Effector memory CD8-positive, alpha-beta T cell (primary cell): ENCODE measurements at regions not wholly inside any gene's neighbourhood (a gene's known extent, or its start where the extent isn't known, plus 50 kb on each side); places are given as distances from the start of the nearest gene placed in this dataset.

Experiments used
- ATAC-seq: fragments of 150-1000 bp; cut with Tn5 transposase; replicated peaks from 2 replicates; pipeline ENCODE4 v1.10.0; 2021; ENCODE audit warnings: mild to moderate bottlenecking, moderate library complexity
- DNase-seq, 3 experiments: peaks; one replicate each; pipeline ENCODE4 v3.0.0; 2021
- H3K27ac Mint-ChIP-seq, 2 donors: one replicate each; pipeline ENCODE4 v1.8.0; 2022; ENCODE audit warnings: mild to moderate bottlenecking in 2 of 2, mixed read lengths in 2 of 2, moderate library complexity in 2 of 2
- H3K27me3 Mint-ChIP-seq, 2 donors: one replicate each; pipeline ENCODE4 v1.8.0; 2022; ENCODE audit warnings: mixed read lengths in 2 of 2
- H3K36me3 Mint-ChIP-seq: one replicate; pipeline ENCODE4 v1.8.0; 2022; ENCODE audit warnings: mild to moderate bottlenecking, moderate library complexity, mixed read lengths; ENCODE audit not compliant: insufficient read depth
- H3K4me1 Mint-ChIP-seq, 2 donors: one replicate each; pipeline ENCODE4 v1.8.0; 2022; ENCODE audit warnings: low read depth in 2 of 2, mixed read lengths in 2 of 2
- H3K4me3 Mint-ChIP-seq, 2 donors: one replicate each; pipeline ENCODE4 v1.8.0; 2022; ENCODE audit warnings: mild to moderate bottlenecking in 2 of 2, mixed read lengths in 2 of 2, moderate library complexity in 2 of 2
- H3K9me3 Mint-ChIP-seq, 2 donors: one replicate each; pipeline ENCODE4 v1.8.0; 2022; ENCODE audit warnings: mixed read lengths in 2 of 2

- ATAC-seq, result no peak
Observed at GRCh38 chr2:34408100-34408499, 809.0 kb upstream of the FAM98A start.

GRCh38 chr2:34403512-34403911 lies 804.4 kb upstream of the FAM98A start:
- H3K4me1 Mint-ChIP-seq, result no peaks in the 10 kb centered on the region
- DNase-seq, result no peak
- no peaks in the 10 kb centered on the region for H3K27me3 Mint-ChIP-seq
- H3K27ac Mint-ChIP-seq, result no peak overlapping the region
- H3K36me3 Mint-ChIP-seq, result no peaks in the 10 kb centered on the region
- no peak overlapping the region for H3K4me3 Mint-ChIP-seq
- peaks cover 0 to 6% of the 10 kb centered on the region in 2 donors for H3K9me3 Mint-ChIP-seq
- ATAC-seq, result no peak

More at GRCh38 chr2:34408100-34408499, 809.0 kb upstream of the FAM98A start:
- no peaks in the 10 kb centered on the region for H3K36me3 Mint-ChIP-seq
- H3K27ac Mint-ChIP-seq, result no peak overlapping the region
- H3K4me1 Mint-ChIP-seq, result no peaks in the 10 kb centered on the region
- peaks cover 0 to 7% of the 10 kb centered on the region in 2 donors for H3K9me3 Mint-ChIP-seq
- H3K27me3 Mint-ChIP-seq, result no peaks in the 10 kb centered on the region
- no peak overlapping the region for H3K4me3 Mint-ChIP-seq
- no peak for DNase-seq

DNA sequence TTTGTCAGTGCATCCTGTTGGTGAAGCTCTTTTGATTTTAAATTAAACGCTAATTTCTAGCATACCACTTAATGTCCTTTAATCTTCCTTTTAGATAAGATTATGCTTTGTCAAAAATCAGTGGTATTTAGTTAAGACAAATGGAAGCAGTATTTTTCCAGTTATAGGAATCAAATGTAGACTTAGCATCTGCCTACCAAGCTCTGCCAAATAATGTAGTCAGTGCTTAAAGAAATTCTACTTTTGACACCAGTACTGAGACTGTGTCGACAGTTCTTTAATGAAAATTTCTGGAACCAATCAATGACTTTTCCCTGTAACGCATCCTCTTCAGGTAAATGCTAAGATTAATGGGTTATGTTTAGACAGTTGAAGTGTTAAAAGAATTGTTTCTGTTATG lies 803.3 kb upstream of the FAM98A start:
- ATAC-seq (no peak), DNase-seq (no peak)
- Mint-ChIP-seq H3K9me3 (peaks cover 0 to 2% of the 10 kb centered on the region in 2 donors), H3K36me3 (no peaks in the 10 kb centered on the region), H3K27me3 (no peaks in the 10 kb centered on the region), H3K4me1 (no peaks in the 10 kb centered on the region), H3K4me3 (no peak overlapping the region), H3K27ac (no peak overlapping the region)

- peaks cover 0 to 2% of the 10 kb centered on the region in 2 donors for H3K9me3 Mint-ChIP-seq
- DNase-seq (no peak), ATAC-seq (no peak)
- no peak overlapping the region for H3K27ac Mint-ChIP-seq
- no peaks in the 10 kb centered on the region for H3K36me3 Mint-ChIP-seq
- H3K4me1 Mint-ChIP-seq, result no peaks in the 10 kb centered on the region
- H3K4me3 Mint-ChIP-seq, result no peak overlapping the region
- no peaks in the 10 kb centered on the region for H3K27me3 Mint-ChIP-seq
Observed at GRCh38 chr2:34401186-34401585, 802.1 kb upstream of the FAM98A start.

GRCh38 chr2:34388446-34388845 lies 789.3 kb upstream of the FAM98A start:
- no peak for DNase-seq
- Mint-ChIP-seq H3K27me3 (no peaks in the 10 kb centered on the region), H3K9me3 (peaks cover 15 to 17% of the 10 kb centered on the region in 2 donors), H3K4me1 (no peaks in the 10 kb centered on the region), H3K36me3 (no peaks in the 10 kb centered on the region), H3K4me3 (no peak overlapping the region), H3K27ac (no peak overlapping the region)
- ATAC-seq, result no peak

- no peak overlapping the region for H3K27ac Mint-ChIP-seq
- H3K27me3 Mint-ChIP-seq, result no peaks in the 10 kb centered on the region
- peaks cover 15% of the 10 kb centered on the region in 2 donors for H3K9me3 Mint-ChIP-seq
- H3K4me3 Mint-ChIP-seq, result no peak overlapping the region
- no peak for DNase-seq
- no peaks in the 10 kb centered on the region for H3K4me1 Mint-ChIP-seq
- no peak for ATAC-seq
- H3K36me3 Mint-ChIP-seq, result no peaks in the 10 kb centered on the region
Observed at GRCh38 chr2:34387536-34387935, 788.4 kb upstream of the FAM98A start.

GRCh38 chr2:34379586-34379985 lies 780.5 kb upstream of the FAM98A start:
- Mint-ChIP-seq H3K27ac (no peak overlapping the region), H3K4me3 (no peak overlapping the region), H3K27me3 (no peaks in the 10 kb centered on the region), H3K4me1 (no peaks in the 10 kb centered on the region), H3K9me3 (peaks cover 0 to 11% of the 10 kb centered on the region in 2 donors), H3K36me3 (no peaks in the 10 kb centered on the region)
- no peak for ATAC-seq
- DNase-seq, result no peak

DNA sequence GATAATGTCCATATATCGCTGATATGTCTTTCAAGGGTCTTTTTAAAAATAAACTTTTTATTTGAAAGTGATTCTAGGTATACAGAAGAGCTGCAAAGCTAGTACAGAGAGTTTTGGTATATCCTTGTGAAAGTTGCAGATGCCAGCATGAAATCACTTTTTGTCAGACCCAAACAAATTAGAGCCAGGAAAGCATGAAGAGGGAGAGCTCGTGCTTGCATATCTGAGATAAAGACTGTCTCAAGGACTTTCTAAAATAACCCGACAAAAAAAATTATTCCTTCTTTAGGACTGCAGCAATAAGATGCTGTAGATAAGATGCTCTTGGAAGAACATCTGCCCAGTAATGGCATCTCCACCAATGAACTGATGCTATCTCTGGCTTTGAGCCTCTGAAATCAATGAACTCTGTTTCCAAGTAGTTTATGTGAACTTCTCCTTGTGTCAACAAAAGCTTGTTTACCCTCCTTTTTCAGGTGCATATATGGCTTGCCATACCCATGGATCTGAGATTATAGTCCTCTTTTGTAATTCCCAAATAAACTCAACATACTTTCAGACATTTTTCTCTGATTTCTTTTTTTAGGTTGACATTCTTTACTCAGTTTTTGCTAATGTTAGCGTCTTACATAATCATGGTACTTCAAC lies 774.6 kb upstream of the FAM98A start:
- no peaks in the 10 kb centered on the region for H3K36me3 Mint-ChIP-seq
- H3K9me3 Mint-ChIP-seq, result peaks cover 1 to 18% of the 10 kb centered on the region in 2 donors
- no peak overlapping the region for H3K27ac Mint-ChIP-seq
- H3K4me3 Mint-ChIP-seq, result no peak overlapping the region
- ATAC-seq (no peak), DNase-seq (no peak)
- H3K4me1 Mint-ChIP-seq, result no peaks in the 10 kb centered on the region
- H3K27me3 Mint-ChIP-seq, result no peaks in the 10 kb centered on the region

DNA sequence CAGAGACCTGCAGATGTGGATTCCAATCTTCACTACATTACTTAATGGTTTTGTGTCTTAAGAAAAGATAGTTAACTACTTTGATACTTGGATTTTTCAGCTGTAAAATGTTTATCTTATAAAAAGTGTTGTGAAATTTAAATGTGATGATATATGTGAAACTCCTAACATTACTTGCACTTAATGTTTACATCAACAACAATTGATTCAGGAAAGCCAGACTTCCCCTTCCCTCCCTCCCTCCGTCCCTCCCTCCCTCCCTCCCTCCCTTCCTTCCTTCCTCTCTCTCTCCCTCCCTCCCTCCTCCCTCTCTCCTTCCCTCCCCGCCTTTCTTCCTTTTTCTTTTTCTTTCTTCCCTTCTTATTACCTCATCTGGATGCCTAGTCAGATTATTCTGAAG lies 773.9 kb upstream of the FAM98A start:
- no peak for ATAC-seq
- H3K4me1 Mint-ChIP-seq, result no peaks in the 10 kb centered on the region

DNA sequence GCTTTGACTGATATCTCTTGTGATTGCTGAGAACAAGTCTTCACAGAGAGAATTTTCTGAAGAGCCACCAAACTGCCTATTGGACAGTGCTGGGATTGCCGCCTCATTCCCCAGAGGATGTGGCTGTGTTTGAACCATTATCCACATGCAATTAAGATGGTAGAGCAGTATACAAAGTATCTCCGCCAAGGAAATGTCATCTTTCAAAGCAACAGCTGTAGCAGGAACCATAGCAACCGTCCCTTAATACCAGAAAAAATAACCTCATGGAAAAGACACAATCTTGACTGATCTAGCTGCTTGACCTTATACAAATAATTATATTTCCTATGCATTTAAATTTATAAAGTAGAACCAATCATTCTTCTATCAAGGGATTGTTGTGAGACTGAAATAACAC lies 772.6 kb upstream of the FAM98A start:
- H3K27ac Mint-ChIP-seq, result no peak overlapping the region
- no peaks in the 10 kb centered on the region for H3K4me1 Mint-ChIP-seq
- H3K9me3 Mint-ChIP-seq, result peaks cover 4 to 16% of the 10 kb centered on the region in 2 donors
- no peak overlapping the region for H3K4me3 Mint-ChIP-seq
- H3K27me3 Mint-ChIP-seq, result no peaks in the 10 kb centered on the region
- no peak for DNase-seq
- H3K36me3 Mint-ChIP-seq, result no peaks in the 10 kb centered on the region
- no peak for ATAC-seq

More for the DNA sequence above, 773.9 kb upstream of the FAM98A start:
- Mint-ChIP-seq H3K4me3 (no peak overlapping the region), H3K27me3 (no peaks in the 10 kb centered on the region), H3K27ac (no peak overlapping the region), H3K36me3 (no peaks in the 10 kb centered on the region), H3K9me3 (peaks cover 1 to 23% of the 10 kb centered on the region in 2 donors)
- no peak for DNase-seq

DNA sequence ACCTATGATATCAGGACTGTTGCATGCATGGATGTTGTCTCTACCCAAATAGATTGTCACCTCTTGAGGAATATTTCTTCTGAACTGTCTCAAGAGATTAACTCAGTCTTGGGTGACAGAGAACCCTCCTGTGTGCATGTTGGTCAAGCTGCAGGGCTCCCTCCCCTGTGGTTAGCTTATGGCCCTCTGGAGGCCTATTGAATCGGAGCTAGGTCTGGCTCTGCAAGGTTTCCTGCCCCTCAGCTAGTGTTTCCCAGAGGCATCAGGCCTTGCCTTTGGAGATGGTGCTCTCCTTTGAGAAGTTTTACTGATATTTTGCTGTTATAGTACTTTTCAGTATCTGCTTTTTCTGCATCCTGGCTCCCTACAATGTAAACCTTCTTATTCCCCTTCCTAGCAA lies 769.2 kb upstream of the FAM98A start:
- ATAC-seq, result no peak
- Mint-ChIP-seq H3K4me1 (no peaks in the 10 kb centered on the region), H3K27ac (no peak overlapping the region), H3K27me3 (no peaks in the 10 kb centered on the region), H3K36me3 (no peaks in the 10 kb centered on the region), H3K4me3 (no peak overlapping the region), H3K9me3 (peaks cover 5 to 18% of the 10 kb centered on the region in 2 donors)
- no peak for DNase-seq

DNA sequence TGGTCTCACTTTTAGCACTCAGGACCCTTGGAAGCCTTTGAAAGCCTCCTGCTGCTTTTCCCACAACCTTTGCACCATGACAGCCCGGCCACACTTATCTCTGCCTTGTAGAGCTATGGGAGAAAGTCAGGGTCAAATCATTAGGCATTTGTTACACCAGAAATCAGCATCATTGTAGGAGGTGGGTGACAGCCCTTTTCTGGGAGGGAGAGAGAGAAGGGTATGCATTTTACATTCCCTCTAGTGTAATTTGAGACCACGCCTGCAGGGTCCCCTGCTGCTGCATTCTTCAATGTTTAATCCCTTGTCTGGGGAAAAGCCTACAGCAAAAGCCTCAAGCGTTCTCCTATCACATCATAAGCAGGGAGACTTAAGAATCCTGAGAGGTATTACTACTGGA lies 766.8 kb upstream of the FAM98A start:
- DNase-seq, result no peak
- ATAC-seq, result no peak
- Mint-ChIP-seq H3K27me3 (no peaks in the 10 kb centered on the region), H3K9me3 (peaks cover 4 to 18% of the 10 kb centered on the region in 2 donors), H3K4me1 (no peaks in the 10 kb centered on the region), H3K4me3 (no peak overlapping the region), H3K27ac (no peak overlapping the region), H3K36me3 (no peaks in the 10 kb centered on the region)

- Mint-ChIP-seq H3K4me1 (no peaks in the 10 kb centered on the region), H3K27ac (no peak overlapping the region), H3K9me3 (peaks cover 4 to 18% of the 10 kb centered on the region in 2 donors), H3K36me3 (no peaks in the 10 kb centered on the region), H3K27me3 (no peaks in the 10 kb centered on the region), H3K4me3 (no peak overlapping the region)
- DNase-seq (no peak), ATAC-seq (no peak)
Observed at GRCh38 chr2:34365512-34365911, 766.4 kb upstream of the FAM98A start.

GRCh38 chr2:34353509-34354113 lies 754.5 kb upstream of the FAM98A start:
- no peak overlapping the region for H3K4me3 Mint-ChIP-seq
- H3K27ac Mint-ChIP-seq, result no peak overlapping the region
- H3K4me1 Mint-ChIP-seq, result no peaks in the 10 kb centered on the region
- H3K27me3 Mint-ChIP-seq, result no peaks in the 10 kb centered on the region
- peaks cover 6 to 15% of the 10 kb centered on the region in 2 donors for H3K9me3 Mint-ChIP-seq
- DNase-seq (no peak), ATAC-seq (no peak)
- H3K36me3 Mint-ChIP-seq, result no peaks in the 10 kb centered on the region
